ENCODE measurements at regions not wholly inside any gene's neighbourhood (a gene's known extent, or its start where the extent isn't known, plus 50 kb on each side); places are given as distances from the start of the nearest gene placed in this dataset.
"Not testable (repeated sequence)": the region's sequence is repeated elsewhere in the genome, so short reads cannot be mapped to it uniquely, and the experiment has no call there.

DNA sequence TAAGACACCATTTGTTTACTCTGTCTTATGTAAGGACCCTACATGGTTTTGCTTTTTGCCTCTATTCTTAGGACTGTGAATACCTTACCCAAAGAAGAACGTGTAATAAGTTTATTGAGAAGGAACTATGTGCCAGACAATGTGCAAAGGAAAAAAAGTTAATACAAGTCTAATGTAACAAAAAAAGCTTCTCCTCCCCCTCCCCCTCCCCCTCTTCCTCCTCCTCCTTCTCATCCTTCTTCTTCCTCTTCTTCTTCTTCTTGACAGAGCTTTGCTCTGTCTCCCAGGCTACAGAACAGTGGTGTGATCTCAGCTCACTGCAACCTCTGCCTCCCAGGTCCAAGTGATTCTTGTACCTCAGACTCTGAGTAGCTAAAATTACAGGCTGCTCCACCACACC is 50.9 kb upstream of the MITF start:
- DNase-seq = no peak

GRCh38 chr3:69687641-69688040 is 51.6 kb upstream of the MITF start:
- no peak for DNase-seq

- DNase-seq = no peak
Measured at GRCh38 chr3:69686056-69686455, 53.2 kb upstream of the MITF start.

GRCh38 chr3:69684309-69684961 is 54.8 kb upstream of the MITF start:
- DNase-seq = no peak

GRCh38 chr3:69683082-69683806 is 56.0 kb upstream of the MITF start:
- peak in 1 of 2 experiments; percentile 21 for DNase-seq

- DNase-seq = not testable (repeated sequence)
Measured at GRCh38 chr3:69677456-69677855, 61.8 kb upstream of the MITF start.

DNA sequence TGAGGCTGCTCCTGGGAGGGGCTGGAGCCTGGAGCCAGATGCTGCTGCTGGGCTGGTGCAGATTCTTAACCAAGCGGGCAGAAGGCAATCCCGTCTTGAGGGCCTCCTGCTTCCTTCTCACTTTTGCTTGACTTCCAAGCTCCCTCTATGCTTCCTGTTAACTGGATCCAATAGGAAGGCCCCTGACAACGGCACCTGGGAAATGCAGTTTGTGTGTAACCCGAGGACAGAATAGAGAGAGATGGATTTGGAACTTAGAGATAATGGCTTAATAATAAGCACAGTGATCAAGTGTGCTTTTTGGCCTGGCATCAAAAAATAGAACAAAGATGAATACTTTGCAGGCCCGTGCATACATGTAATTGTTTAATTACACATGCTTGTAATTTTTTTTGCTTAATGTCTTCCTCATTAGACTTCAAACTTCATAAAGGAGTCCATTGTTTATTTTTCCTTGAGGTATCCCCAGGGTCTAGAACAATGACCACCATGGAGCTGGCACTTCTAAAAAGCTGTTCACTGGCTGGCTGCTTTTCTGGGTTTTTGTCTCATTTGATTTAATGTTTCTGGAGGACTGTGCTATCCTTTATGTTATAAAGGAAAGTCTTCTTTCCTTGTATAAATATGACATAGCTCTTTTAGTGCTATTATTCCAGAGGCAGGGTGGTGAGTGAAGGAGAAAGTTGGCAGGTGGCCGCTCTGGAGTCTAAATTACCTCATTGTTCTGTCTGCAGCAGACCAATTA is 63.3 kb upstream of the MITF start:
- peak in 1 of 2 experiments; percentile 44 for DNase-seq

GRCh38 chr3:69674752-69675151 is 64.5 kb upstream of the MITF start:
- DNase-seq = no peak

GRCh38 chr3:69671082-69671952 is 67.9 kb upstream of the MITF start:
- DNase-seq = peak; percentile 17 to 33

GRCh38 chr3:69669070-69669469 is 70.2 kb upstream of the MITF start:
- DNase-seq = no peak

DNA sequence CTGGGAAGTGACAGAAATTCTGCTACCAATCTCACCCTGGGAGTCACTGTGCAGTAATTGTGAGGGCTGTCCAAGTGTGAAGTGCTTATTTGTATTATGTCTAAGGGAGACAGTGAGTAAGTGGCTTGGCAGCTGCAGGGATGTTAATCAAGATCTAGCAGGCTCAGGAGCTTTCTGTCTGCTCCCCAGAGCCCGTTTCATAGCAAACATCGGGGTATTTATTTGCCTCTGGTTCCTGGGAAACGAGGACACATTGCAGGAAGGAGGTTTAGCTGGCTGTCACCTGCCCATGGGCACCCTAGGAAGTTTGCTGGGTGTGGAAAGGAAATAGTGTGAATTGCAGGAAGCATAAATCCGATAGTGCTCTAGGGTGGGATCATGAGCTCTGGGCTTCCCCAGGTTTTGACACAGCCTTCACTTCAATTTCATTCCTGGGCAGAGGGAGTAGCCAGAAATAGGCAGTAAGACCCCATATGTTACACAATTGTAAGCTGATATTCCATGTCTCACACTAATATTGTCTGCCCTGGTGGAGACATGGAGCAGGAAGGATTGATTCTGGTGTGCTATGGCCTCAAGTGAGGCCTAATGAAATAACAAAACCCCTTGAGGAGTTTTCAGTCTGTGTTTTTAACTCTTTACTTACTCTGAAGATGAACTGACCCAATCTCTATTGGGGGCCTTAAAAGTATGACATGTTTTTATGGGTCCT is 74.1 kb upstream of the MITF start:
- peak; percentile 64 to 87 for DNase-seq

DNA sequence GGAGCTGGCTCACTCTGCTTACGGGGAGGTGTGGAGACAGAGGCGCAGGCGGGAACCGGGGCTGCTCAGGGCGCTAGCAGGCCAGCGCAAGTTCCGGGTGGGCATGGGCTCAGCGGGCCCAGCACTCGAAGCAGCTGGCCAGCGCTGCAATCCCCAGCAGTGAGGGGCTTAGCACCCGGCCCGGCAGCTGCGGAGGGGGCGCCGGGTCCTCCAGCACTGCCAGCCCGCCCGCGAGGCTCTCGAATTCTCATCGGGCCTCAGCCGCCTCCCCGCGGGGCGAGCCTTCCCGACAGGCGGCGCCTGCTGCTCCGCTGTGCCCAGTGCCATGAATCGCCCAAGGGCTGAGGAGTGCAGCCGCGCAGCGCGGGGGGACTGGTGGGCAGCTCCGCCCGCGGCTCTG is 78.6 kb upstream of the MITF start:
- no peak for DNase-seq

DNA sequence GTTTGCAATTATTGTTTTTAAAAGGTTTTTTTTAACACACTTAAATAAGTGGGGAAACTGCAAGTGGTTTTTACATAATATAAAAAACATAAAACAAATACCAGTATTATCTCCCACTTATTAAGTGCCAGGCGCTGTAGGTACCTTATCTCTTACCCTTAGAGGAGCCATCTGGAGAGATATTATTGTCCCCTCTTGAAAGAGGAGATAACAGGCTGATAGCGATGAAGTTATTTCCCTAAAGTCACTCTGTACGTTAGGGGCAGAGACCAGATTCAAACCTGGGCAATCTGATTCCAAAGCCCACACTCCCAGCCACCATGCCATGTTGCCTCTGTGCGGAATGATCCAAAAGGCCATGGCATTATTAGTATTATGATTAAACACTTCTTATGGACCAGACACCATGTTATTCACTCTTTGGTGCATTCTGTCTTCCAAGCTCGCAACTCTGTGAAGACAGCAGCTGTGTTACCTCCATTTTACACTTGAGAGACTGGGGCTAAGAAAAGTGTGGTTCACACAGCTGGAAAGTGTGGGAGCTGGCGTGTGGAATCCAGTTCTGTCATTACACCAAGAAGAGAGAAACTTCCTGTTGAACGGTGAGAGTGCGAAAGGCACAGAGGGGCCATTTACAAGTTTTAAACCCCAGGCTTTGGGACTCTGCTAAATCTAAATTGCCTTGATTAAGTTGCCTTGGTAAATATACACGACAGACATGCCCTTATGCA is 79.9 kb upstream of the MITF start:
- DNase-seq = no peak

DNA sequence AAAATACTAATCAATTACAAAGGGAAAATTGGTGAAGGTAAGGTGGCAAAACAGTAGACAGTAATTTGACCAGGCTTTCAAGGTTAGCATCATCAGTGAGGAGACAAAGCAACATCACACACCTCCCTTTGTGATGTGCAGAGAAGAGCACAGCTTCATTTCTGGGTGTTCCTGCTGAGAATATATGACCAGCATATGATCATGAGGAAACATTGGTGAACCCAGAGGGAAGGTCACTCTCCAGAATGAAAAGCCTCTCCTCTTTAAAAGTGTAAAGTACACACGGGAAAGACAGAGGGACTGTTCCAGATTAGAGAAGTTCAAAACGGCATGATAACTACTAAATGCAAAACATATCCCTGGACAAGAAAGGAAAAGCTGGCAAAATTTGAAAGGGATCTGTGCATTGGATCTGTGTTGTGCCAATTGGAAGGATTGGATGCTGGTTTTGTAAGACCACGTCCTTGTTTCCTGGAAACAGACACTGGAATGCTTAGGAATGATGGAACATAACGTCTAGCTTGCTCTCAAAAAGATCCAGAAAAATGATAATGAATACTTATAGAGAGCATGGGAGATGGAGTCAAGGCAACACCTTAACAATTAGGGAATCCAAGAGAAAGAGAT is 80.6 kb upstream of the MITF start:
- DNase-seq = no peak

DNA sequence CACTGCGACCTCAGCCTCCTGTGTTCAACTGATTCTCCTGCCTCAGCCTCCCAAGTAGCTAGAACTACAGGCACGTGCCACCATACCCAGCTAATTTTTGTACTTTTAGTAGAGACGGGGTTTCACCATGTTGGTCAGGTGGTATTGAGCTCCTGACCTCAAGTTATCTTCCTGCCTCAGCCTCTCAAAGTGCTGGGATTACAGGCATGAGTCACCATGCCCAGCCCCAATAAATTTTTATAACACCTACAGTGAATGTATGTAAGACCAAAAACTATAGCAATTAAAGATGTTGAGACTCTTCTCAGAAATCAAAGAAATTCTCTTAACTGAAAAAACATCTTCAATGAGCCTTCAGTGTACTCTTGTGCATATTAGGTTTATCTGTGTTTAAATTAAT is 82.2 kb upstream of the MITF start:
- DNase-seq = not testable (repeated sequence)

DNA sequence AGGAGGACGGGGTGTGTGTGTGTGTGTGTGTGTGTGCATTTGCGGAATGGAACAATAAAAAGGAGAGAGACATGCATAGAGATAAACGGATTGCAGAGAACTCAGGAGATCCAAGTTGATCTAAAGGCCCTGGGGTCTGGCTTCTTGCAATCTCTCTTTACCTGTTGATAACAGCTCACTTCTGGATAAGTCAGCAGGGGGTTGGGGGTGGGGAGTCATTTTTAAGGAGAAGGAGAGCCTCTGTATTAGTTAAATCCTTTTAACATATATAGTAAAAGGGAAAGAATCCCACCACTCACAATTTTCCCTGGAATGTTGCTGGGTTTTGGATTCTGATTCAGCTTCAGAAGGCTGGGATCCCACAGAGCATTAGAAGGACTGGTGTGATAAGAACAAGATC is 87.5 kb upstream of the MITF start:
- DNase-seq = no peak

DNA sequence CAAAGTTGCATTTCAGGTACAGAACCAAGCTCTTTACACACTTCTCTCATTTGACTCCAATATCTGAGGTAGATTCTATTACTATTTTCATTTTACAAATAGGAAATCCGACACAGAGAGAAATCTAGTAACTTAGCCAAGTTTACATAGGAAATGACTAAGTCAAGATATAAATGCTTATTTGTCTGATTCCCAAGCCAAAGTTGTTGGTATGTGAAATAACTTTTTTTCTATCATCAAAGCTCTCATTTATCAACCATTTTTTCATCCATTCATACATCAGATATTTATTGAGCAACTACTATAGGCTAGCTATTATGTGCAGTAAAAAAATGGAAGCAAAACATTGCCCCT is 89.2 kb upstream of the MITF start:
- DNase-seq = no peak

DNA sequence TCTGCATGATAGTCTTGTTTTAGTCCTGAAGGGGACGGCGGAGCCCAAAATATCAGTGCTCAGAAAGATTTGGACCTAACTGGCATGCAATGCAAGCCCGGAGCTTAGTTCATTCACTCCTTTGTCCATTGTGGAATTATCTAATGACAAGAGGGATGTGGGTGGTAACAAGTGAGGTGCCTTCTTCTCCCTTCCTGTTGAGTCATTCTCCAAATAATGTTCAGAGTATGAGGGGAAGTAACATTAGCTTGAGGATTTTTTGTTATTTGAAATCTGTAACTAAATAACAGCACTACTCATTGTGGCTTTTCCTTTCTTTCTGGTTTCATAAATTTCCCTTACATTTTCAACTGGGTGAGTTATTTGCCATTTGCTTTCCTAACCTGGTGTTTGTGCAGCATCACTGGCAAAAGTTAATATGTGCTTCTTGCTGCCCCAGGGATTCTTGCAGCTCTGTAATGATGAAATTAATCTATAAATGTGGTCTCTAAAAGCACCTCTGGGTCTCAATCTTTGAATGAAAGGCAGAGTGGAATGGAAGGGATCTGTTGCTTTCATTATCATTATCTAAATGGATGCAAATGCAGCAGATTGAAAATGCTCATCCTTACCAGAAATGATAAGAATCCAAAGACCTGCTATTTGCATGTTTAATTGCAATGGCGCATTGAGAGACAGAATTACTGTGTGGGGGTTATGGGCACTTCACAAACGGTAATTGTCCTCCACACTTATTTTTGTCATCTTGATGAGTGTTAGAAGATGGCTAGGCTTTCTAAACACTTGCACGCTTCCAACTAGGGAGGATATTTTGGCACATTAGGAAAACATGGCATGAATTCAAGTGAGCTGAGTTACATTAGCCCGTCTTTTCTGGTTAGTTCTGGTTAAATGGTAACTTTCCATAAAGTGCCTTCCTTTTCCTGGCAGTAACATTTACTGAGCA is 89.9 kb upstream of the MITF start:
- no peak for DNase-seq

GRCh38 chr3:69648126-69648525 is 91.1 kb upstream of the MITF start:
- DNase-seq = no peak

DNA sequence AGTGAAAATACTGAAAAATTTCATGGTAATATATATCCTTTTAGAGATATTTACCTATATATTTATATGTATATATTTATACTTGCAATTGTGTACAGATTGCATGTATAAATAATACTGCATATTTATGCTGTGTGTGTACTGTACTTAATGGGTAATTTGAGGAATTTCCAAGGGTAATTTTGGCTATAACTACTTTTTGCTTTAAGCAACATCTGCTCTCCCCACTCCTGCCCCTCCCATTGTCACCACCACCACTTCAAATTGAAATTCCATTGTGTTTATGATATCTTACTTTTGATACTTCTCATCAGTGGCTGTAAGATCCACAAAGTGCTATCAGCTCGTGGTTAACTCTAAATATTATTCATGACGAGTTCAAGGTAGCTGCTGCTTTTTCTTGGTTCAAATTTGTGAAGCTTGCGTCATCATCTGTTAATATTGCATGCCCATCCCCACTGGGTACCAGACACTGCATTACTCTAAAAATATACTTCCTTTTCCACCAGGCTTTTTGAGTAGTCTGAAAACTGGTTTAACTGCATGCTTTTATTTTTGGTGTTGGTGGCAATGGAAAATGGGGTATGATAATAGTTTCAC is 91.7 kb upstream of the MITF start:
- no peak for DNase-seq

All from NCI-H2081 (cell line).